Natural killer cell (primary cell): ENCODE measurements at regions not wholly inside any gene's neighbourhood (a gene's known extent, or its start where the extent isn't known, plus 50 kb on each side); places are given as distances from the start of the nearest gene placed in this dataset.

Source experiments
- ATAC-seq, 3 donors: fragments of 150-1000 bp in 2 of 3; fragments of 200-7000 bp in 1 of 3; cut with Tn5 transposase; 1 replicate in 1 of 3; 2 replicates in 2 of 3; pipeline ENCODE4 v1.10.0; 2021; ENCODE audit warnings: mild to moderate bottlenecking in 2 of 3, moderate library complexity in 2 of 3
- DNase-seq, 2 donors: peaks; one replicate each; pipeline versions ENCODE4 v3.0.0 to v3.0.0-alpha.2; 2013 to 2021; ENCODE audit warnings: mixed read lengths in 1 of 2
- H3K27ac ChIP-seq: one replicate; pipeline ENCODE4 v1.5.1; 2013; ENCODE audit warnings: mild to moderate bottlenecking, low read length
- H3K27me3 ChIP-seq: one replicate; pipeline ENCODE4 v1.6.1; 2013; ENCODE audit warnings: low read length; ENCODE audit not compliant: control insufficient read depth, insufficient read depth
- H3K36me3 ChIP-seq: one replicate; pipeline ENCODE4 v1.6.1; 2013; ENCODE audit warnings: low read length; ENCODE audit not compliant: control insufficient read depth, insufficient read depth
- H3K4me1 ChIP-seq: one replicate; pipeline ENCODE4 v1.6.1; 2013; ENCODE audit warnings: low read length; ENCODE audit not compliant: control insufficient read depth, insufficient read depth
- H3K4me3 ChIP-seq: one replicate; pipeline ENCODE4 v1.5.1; 2013; ENCODE audit warnings: low read length
- H3K9me3 ChIP-seq: one replicate; pipeline ENCODE4 v1.6.1; 2013; ENCODE audit warnings: low read length; ENCODE audit not compliant: control insufficient read depth, insufficient read depth
- H3K27ac Mint-ChIP-seq, 2 donors: one replicate each; pipeline ENCODE4 v1.8.0; 2022; ENCODE audit warnings: mild to moderate bottlenecking in 2 of 2, mixed read lengths in 2 of 2, moderate library complexity in 1 of 2
- H3K27me3 Mint-ChIP-seq, 2 donors: one replicate each; pipeline ENCODE4 v1.8.0; 2022; ENCODE audit warnings: low read depth in 2 of 2, mixed read lengths in 2 of 2
- H3K36me3 Mint-ChIP-seq: one replicate; pipeline ENCODE4 v1.8.0; 2022; ENCODE audit warnings: mixed read lengths
- H3K4me1 Mint-ChIP-seq, 2 donors: one replicate each; pipeline ENCODE4 v1.8.0; 2022; ENCODE audit warnings: mixed read lengths in 2 of 2
- H3K4me3 Mint-ChIP-seq: one replicate; pipeline ENCODE4 v1.8.0; 2022; ENCODE audit warnings: mild to moderate bottlenecking, moderate library complexity, mixed read lengths
- H3K9me3 Mint-ChIP-seq, 2 donors: one replicate each; pipeline ENCODE4 v1.8.0; 2022; ENCODE audit warnings: mixed read lengths in 2 of 2
- WGBS: methylation state at CpG from one replicate; pipeline ENCODE4 v1.1.7; 2013; ENCODE audit warnings: missing lambda C conversion rate; ENCODE audit not compliant: insufficient coverage; 5-methylcytosine and 5-hydroxymethylcytosine counted together
- intact Hi-C: fragments of 100-400 bp; cut with micrococcal nuclease; formaldehyde crosslinking; loops from one replicate; pipeline ENCODE4 v1.14.2; 2022
- TF ChIP-seq, protein P1 (sequence below): fragments of 200-600 bp; IDR thresholded peaks from one replicate; pipeline ENCODE4 v1.8.0; 2022; ENCODE audit warnings: antibody characterized with exemption

GRCh38 chr11:128040603-128041002 is 546.8 kb downstream of the ETS1 start:
- no peak for ATAC-seq
- peak overlapping the region; percentile 69 to 89 for H3K27ac Mint-ChIP-seq
- no peak overlapping the region for H3K4me3 ChIP-seq

GRCh38 chr11:128039140-128040021 is 548.0 kb downstream of the ETS1 start:
- Histone ChIP-seq H3K36me3 (no peaks in the 10 kb centered on the region), H3K9me3 (no peaks in the 10 kb centered on the region), H3K27me3 (no peaks in the 10 kb centered on the region), H3K27ac (peak overlapping the region; percentile 78), H3K4me1 (peaks cover 63% of the 10 kb centered on the region), H3K4me3 (peak overlapping the region; percentile 7)
- Mint-ChIP-seq H3K27me3 (no peaks in the 10 kb centered on the region), H3K36me3 (no peaks in the 10 kb centered on the region), H3K4me1 (peaks cover 34 to 49% of the 10 kb centered on the region in 2 donors), H3K9me3 (no peaks in the 10 kb centered on the region), H3K27ac (peak overlapping the region; percentile 82 to 89), H3K4me3 (peak overlapping the region; percentile 84)
- ATAC-seq (peak; percentile 84 to 93 (median 92)), DNase-seq (peak; percentile 63 to 91)
- TF ChIP-seq, protein P1, sequence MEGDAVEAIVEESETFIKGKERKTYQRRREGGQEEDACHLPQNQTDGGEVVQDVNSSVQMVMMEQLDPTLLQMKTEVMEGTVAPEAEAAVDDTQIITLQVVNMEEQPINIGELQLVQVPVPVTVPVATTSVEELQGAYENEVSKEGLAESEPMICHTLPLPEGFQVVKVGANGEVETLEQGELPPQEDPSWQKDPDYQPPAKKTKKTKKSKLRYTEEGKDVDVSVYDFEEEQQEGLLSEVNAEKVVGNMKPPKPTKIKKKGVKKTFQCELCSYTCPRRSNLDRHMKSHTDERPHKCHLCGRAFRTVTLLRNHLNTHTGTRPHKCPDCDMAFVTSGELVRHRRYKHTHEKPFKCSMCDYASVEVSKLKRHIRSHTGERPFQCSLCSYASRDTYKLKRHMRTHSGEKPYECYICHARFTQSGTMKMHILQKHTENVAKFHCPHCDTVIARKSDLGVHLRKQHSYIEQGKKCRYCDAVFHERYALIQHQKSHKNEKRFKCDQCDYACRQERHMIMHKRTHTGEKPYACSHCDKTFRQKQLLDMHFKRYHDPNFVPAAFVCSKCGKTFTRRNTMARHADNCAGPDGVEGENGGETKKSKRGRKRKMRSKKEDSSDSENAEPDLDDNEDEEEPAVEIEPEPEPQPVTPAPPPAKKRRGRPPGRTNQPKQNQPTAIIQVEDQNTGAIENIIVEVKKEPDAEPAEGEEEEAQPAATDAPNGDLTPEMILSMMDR = peak; percentile 44
- 0% methylated on average over 7 of the region's 8 CpGs for WGBS
- intact Hi-C loops = loop anchor here (1.0 to 10.0 kb wide), 6 partner anchors 13 to 801 kb away; no protein-coding TSS in a partner anchor

More at GRCh38 chr11:128040603-128041002, 546.8 kb downstream of the ETS1 start:
- H3K27me3 ChIP-seq = no peaks in the 10 kb centered on the region
- Mint-ChIP-seq H3K9me3 (no peaks in the 10 kb centered on the region), H3K4me1 (peaks cover 46 to 61% of the 10 kb centered on the region in 2 donors), H3K4me3 (peak overlapping the region; percentile 54), H3K27me3 (no peaks in the 10 kb centered on the region), H3K36me3 (no peaks in the 10 kb centered on the region)
- peak in 1 of 2 donors; percentile 26 for DNase-seq
- peaks cover 57% of the 10 kb centered on the region for H3K4me1 ChIP-seq
- intact Hi-C loops = no loop called here
- TF ChIP-seq, protein P1 = no peak
- H3K9me3 ChIP-seq = no peaks in the 10 kb centered on the region
- H3K36me3 ChIP-seq = no peaks in the 10 kb centered on the region
- peak overlapping the region; percentile 78 for H3K27ac ChIP-seq
- 18% methylated on average over 3 of the region's 3 CpGs for WGBS

GRCh38 chr11:128036556-128037093 is 550.7 kb downstream of the ETS1 start:
- H3K36me3 Mint-ChIP-seq = no peaks in the 10 kb centered on the region
- Histone ChIP-seq H3K27me3 (no peaks in the 10 kb centered on the region), H3K36me3 (no peaks in the 10 kb centered on the region), H3K4me3 (no peak overlapping the region), H3K4me1 (peaks cover 56% of the 10 kb centered on the region), H3K27ac (peak overlapping the region; percentile 14), H3K9me3 (no peaks in the 10 kb centered on the region)
- intact Hi-C loops = loop anchor here (5.0 to 10.0 kb wide), 3 partner anchors 256 to 718 kb away; no protein-coding TSS in a partner anchor
- H3K9me3 Mint-ChIP-seq = no peaks in the 10 kb centered on the region
- no peaks in the 10 kb centered on the region for H3K27me3 Mint-ChIP-seq
- TF ChIP-seq, protein P1 = no peak
- 82% methylated on average over 4 of the region's 4 CpGs for WGBS
- no peak overlapping the region for H3K27ac Mint-ChIP-seq
- peaks cover 8 to 32% of the 10 kb centered on the region in 2 donors for H3K4me1 Mint-ChIP-seq
- ATAC-seq (no peak), DNase-seq (no peak)
- no peak overlapping the region for H3K4me3 Mint-ChIP-seq
